KG1 (cell line): ENCODE measurements at regions not wholly inside any gene's neighbourhood (a gene's known extent, or its start where the extent isn't known, plus 50 kb on each side); places are given as distances from the start of the nearest gene placed in this dataset.

Experiments used
- DNase-seq: peaks from one replicate; lab custom pipeline; 2025; lab: John Stamatoyannopoulos, UW

DNA sequence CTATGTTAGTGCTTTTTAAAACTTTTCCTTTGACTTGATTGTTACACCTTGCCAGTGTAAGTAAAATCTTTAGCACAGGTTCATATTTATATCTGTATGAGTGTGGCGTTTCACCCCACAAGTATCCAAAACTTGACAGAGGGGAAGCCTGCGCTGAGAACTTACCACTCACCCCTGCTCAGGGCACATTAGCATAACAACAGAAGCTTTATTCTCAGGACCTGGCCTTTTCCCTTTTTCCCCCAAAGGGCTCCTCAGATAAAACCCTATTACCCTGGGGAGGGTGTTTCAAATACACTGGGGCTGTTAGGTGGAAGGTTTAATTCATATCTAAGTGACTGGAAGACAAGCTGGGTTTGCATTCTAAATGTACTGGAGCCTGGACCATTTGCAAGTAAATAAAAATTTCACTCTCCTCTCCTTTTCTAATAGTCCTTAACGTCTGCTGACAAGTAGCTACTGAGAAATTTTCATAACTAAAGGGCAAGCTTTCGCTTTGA, 276.6 kb downstream of the RNF152 start:
- DNase-seq, result no peak

DNA sequence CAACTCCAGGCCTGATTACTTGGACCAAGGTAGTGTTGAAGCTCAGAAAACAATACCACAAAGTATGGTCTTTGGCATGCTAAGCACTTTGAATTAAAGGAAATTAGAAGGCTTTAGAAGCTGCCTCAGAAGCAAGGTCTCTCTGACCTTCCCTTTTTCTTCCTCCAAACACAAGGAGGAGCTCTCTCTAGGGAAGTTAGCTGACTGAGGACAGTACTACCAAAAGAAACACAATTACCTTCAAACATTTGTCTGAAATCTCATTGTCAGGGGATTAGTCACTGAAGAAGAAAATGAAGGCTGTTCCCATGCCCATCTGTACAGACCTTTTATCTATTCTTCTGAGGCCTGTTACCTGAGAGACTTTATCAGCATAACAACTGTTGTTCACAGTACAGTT, 279.3 kb downstream of the CDH20 start:
- DNase-seq, result no peak

- DNase-seq, result no peak
These were observed 275.9 kb downstream of the CDH20 start for GRCh38 chr18:61609131-61609530.

DNA sequence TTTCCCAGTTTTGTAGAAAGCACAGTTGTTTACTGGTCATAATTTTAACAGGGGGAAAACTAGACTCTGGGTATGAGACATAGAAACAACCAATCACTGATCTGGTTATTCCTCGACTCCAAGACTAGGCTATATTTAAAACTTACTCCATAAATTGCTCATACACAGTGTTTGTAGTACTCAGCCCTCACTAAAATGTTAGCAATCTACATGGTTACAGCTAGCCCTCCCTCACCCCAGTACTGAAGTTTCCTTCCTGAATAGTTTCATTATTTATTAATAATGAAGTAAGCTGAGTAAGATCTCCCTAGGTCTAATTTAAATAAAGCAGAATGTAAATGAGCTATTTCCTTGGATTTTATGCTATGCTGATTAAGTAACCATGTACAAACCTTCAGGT, 275.1 kb downstream of the CDH20 start:
- no peak for DNase-seq

GRCh38 chr18:61607867-61608266, 274.6 kb downstream of the CDH20 start:
- no peak for DNase-seq

DNA sequence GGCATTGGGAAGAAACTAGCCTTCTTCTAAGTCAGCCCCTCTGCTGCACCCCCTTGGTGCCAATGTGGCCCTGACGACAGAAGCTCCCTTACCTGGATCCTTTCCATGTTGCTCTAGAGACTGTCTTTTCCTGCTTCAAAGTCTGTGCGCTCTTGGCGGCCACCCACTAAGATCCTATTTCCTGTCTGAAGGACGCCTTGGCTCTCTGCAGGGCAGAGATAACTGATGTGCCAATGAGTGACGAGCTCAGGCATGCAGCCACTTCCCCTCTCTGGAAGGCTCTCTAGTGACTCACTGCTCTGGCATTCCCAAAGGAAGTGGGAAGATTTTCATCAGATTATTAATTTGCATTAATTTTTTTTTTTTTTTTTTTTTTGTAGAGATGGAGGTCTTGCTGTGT, 273.5 kb downstream of the CDH20 start:
- DNase-seq, result no peak

- no peak for DNase-seq
These were observed 272.9 kb downstream of the CDH20 start for GRCh38 chr18:61606068-61606660.

GRCh38 chr18:61605376-61606067, 272.3 kb downstream of the CDH20 start:
- DNase-seq, result no peak
